Lung microvascular endothelial cell (primary cell): ENCODE measurements at regions not wholly inside any gene's neighbourhood (a gene's known extent, or its start where the extent isn't known, plus 50 kb on each side); places are given as distances from the start of the nearest gene placed in this dataset.
A peak's percentile ranks its signal among the peaks of the same experiment; 100 is the strongest.

Experiments
- DNase-seq, 2 donors: peaks; one replicate each; pipeline versions ENCODE4 v3.0.0 to v3.0.0-alpha.2; 2010; ENCODE audit warnings: low read depth in 2 of 2

GRCh38 chr10:36066850-36067249, 424.8 kb upstream of the FZD8 start:
- no peak for DNase-seq

DNA sequence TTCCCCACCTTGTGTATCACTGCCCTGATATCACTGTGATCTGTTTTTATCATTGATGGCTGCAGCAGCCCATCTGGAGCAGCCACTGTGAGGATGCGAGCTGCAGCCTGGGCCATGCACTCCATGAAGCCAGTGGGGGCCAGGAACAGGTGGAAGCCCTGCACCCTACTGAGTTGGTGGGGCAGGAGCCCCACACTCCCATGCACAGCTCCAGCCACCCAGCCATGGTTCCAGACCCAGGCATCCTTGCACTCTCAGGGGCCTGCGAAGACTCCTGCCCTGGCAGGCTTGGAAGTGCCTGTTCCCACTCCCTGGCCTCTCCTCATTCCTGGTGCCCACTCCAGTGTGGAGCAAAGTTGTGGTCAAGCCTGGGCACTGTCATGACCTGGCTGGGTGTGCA, 424.0 kb upstream of the FZD8 start:
- DNase-seq: no peak

DNA sequence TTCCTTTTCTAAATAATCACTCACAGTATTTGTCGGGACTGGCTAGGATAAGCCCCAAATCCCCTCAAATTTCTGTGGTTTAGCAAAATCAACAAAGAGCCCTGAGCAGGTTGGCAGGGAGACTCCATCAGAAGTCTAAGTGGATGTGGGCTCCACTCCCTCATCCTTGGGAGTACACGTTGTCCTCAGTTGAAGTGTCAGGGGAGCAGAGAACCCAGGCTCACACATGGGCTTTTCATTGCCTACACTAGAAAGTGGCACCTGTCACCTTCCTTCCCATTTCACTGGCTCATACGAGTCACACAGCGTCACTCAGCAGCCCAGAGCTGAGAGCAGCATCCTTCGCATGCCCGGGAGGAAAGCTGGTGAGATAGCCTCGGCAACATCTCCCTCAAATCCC, 421.3 kb upstream of the FZD8 start:
- no peak for DNase-seq

- no peak for DNase-seq
These were observed 415.6 kb upstream of the FZD8 start for GRCh38 chr10:36057731-36058130.

GRCh38 chr10:36057180-36057579, 415.1 kb upstream of the FZD8 start:
- no peak for DNase-seq

DNA sequence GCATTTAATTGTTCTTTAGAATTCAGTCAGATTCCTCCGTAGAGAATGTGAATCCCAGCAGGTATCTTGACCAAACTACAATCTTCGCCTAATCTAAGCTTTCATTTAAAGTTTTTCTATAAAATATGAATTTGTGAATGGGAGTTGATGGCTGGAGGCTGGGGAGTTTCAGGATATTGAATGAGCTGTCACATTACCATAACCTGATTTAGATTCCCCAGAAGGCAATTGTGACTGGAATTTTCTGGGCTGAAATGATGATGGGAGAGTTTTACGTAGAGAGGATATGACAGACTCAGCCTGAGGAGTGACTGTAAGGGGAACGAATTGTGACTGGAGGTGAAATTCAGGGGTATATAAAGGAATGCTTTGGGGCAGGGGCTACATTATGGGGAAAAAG, 411.7 kb upstream of the FZD8 start:
- no peak for DNase-seq

- DNase-seq: no peak
These were observed 411.2 kb upstream of the FZD8 start for GRCh38 chr10:36053271-36053670.

GRCh38 chr10:36051500-36051991, 409.4 kb upstream of the FZD8 start:
- DNase-seq: no peak

GRCh38 chr10:36050763-36051499, 408.8 kb upstream of the FZD8 start:
- no peak for DNase-seq

DNA sequence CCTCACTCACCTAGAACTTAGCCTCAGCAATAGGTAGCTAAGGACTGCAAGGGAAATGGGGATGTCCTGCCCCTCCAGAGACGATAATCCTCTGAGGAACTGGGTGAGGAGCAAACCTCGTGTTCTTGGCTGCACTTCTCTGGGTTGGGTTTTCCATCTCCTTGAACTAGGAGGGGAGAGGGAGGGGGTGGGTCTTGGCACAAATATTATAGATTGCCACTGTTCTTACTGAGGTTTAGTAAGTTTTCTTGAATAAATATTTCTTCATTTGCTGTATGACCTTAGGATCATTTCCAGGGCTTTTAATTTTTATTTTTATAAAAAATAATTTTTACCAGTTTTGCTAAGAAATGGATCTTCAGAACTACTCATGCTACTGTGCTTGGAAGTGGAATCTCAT, 406.7 kb upstream of the FZD8 start:
- no peak for DNase-seq

GRCh38 chr10:36048236-36048635, 406.1 kb upstream of the FZD8 start:
- no peak for DNase-seq

- no peak for DNase-seq
These were observed 400.0 kb upstream of the FZD8 start for GRCh38 chr10:36042135-36042534.

DNA sequence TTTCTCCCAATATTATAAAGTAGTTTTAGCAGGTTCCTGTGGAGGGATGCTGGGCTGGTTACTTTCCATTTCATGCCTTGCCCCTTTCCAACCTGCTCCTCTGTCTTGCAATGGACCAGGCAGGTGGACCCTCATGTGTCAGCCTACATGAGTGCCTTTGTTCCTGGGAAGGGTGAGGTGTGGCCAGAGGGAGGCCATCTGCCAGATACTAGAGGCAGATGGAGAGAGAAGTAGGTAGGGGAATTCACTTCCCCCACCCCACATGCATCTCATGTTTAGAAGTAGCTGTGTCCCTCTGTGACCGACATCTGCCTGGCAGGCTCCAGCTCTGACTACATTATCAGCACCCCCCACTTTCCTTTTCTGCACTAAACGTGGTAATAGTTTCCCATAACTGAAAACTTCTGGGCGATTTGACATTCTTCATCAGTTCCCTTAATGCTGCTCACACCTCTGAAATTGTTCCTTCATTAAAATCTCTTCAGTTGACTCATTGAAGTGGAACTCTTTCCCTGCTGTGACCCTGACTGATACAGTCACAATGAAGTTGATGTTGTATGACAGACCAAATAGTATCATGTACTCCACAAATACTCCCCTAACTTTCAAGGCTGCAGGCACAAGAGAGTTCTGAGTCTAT, 396.3 kb upstream of the FZD8 start:
- no peak for DNase-seq

DNA sequence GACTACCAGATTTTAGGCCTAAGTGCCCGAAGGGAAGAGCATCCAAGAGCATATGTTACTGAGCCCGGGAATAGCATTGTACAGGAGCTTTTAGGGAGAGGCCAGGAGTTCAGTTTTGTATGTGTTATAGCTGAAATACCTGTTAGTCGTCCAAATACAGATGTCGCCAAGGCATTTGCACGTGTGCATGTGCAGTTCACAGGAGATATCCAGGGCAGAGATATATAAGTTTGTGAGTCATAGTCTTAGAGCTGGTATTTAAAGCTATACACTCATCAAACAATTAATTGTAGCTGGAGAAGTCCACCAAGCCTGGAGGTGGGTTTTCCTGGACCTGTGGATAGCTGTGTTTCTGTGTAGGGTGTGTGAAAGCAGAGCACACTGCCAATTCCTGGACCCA, 394.0 kb upstream of the FZD8 start:
- DNase-seq: no peak

GRCh38 chr10:36033808-36034207, 391.7 kb upstream of the FZD8 start:
- DNase-seq: no peak

GRCh38 chr10:36030516-36030915, 388.4 kb upstream of the FZD8 start:
- DNase-seq: no peak

GRCh38 chr10:36026656-36027390, 384.7 kb upstream of the FZD8 start:
- DNase-seq: no peak

- no peak for DNase-seq
These were observed 384.0 kb upstream of the FZD8 start for GRCh38 chr10:36026081-36026480.

DNA sequence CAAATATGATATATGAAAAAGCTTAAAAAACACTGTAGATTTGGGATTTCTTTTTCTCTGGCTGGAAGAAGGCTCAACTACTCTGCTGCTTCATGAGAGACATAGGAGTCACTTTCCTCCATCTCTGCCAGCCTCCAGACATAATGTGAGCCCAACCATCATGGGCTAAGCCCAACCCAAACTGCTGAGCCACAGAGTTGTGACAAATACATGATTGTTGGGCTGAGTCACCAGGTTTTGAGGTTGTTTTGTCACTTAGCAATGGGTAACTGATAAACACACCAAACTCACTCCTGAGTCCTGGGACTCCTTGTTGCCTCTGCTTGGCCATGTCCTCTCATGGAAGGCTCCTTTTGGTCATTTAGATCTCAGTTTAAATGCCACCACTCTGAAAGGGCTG, 381.8 kb upstream of the FZD8 start:
- DNase-seq: peak; percentile 60 to 88

DNA sequence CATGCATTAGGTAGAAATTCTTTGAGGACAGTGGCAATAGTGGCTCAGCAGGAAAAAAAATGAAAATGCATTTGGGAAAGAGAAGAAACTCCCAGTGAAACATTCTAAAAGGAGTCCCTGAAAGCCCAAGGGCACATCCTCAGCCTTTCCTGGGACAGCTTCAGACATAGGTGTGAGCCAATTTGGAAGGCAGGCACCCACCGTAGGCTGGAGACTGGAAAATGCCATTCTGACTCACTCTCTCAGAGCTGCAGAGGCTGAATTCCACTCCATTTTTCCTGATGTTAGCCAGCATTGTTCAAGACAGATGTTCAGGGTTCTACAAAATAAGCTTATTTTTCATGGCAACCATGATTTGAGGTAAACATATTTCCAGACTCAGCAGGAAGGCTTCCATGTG, 379.0 kb upstream of the FZD8 start:
- DNase-seq: no peak

DNA sequence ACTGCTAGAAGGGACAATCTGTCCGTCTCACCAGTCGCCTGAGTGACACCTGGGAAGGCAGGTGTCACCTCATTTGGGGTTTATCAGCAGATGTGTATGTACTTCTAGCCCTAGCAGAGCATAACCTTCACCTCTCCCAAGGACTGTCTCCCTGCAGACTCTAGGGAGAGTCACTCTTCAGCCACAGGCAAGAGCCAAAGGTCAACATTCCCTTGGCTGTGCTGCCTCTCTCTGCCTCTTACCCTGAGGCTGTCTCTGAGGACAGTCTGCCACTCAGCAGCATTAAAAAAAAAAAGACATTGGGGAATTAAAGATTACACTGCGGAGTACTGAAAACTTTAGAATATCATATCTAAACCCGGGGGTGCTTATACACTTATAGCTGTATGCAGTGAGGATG, 377.7 kb upstream of the FZD8 start:
- DNase-seq: no peak

DNA sequence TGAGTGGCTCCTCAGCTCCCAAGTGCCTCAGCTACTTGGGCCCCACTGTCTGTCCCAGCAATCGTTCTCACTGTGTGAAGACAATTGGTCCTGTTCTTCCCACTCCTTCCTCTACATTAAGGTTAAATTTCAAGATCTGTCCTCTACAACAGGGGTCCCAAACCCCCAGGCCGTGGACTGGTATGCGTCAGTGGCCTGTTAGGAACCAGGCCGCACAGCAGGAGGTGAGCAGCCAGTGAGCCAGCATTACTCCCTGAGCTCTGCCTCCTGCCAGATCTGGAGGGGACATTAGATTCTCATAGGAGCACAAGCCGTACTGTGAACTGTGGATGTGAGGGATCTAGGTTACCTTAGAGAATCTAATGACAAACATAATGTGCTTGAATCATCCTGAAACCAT, 376.9 kb upstream of the FZD8 start:
- DNase-seq: no peak

DNA sequence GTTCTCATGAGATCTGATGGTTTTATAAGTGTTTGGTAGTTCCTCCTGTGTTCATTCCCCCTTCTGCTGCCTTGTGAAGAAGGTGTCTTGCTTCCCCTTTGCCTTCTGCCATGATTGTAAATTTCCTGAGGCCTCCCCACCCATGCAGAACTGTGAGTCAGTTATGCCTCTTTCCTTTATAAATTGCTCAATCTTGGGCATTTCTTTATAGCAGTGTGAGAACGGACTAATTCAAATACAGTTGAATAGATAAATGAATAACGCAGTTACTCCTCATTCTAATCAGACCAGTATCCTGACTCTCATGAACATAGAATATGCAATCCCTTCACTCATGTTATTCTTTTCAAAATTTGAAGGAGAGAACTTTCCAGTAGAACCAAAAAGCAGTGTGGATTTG, 375.0 kb upstream of the FZD8 start:
- no peak for DNase-seq
